Naive B cell (primary cell): ENCODE measurements at regions not wholly inside any gene's neighbourhood (a gene's known extent, or its start where the extent isn't known, plus 50 kb on each side); places are given as distances from the start of the nearest gene placed in this dataset.
"Not testable (repeated sequence)": the region's sequence is repeated elsewhere in the genome, so short reads cannot be mapped to it uniquely, and the experiment has no call there.

Experiments used
- ATAC-seq, 2 donors: fragments of 150-1000 bp; cut with Tn5 transposase; 2 replicates each; pipeline ENCODE4 v1.10.0; 2021; ENCODE audit warnings: low read depth in 2 of 2, mild to moderate bottlenecking in 2 of 2, moderate library complexity in 2 of 2
- DNase-seq: peaks from one replicate; pipeline ENCODE4 v3.0.0; 2022
- H3K27ac Mint-ChIP-seq, 6 donors: one replicate each; pipeline ENCODE4 v1.8.0; 2020 to 2022; ENCODE audit warnings: mild to moderate bottlenecking in 6 of 6, mixed read lengths in 6 of 6, moderate library complexity in 5 of 6, inconsistent platforms in 2 of 6
- H3K27me3 Mint-ChIP-seq, 3 donors: one replicate each; pipeline ENCODE4 v1.8.0; 2021 to 2022; ENCODE audit warnings: mixed read lengths in 3 of 3, mild to moderate bottlenecking in 1 of 3
- H3K36me3 Mint-ChIP-seq, 2 donors: one replicate each; pipeline ENCODE4 v1.8.0; 2020 to 2022; ENCODE audit warnings: mixed read lengths in 2 of 2, inconsistent platforms in 1 of 2, mild to moderate bottlenecking in 1 of 2
- H3K4me1 Mint-ChIP-seq, 3 donors: one replicate each; pipeline ENCODE4 v1.8.0; 2020 to 2022; ENCODE audit warnings: mixed read lengths in 3 of 3, inconsistent platforms in 1 of 3, mild to moderate bottlenecking in 1 of 3, moderate library complexity in 1 of 3
- H3K4me3 Mint-ChIP-seq, 8 donors: one replicate each; pipeline ENCODE4 v1.8.0; 2020 to 2022; ENCODE audit warnings: mild to moderate bottlenecking in 8 of 8, mixed read lengths in 8 of 8, moderate library complexity in 8 of 8, inconsistent platforms in 2 of 8
- H3K9me3 Mint-ChIP-seq, 7 donors: one replicate each; pipeline ENCODE4 v1.8.0; 2020 to 2022; ENCODE audit warnings: mixed read lengths in 7 of 7, mild to moderate bottlenecking in 5 of 7, inconsistent platforms in 2 of 7, moderate library complexity in 1 of 7

DNA sequence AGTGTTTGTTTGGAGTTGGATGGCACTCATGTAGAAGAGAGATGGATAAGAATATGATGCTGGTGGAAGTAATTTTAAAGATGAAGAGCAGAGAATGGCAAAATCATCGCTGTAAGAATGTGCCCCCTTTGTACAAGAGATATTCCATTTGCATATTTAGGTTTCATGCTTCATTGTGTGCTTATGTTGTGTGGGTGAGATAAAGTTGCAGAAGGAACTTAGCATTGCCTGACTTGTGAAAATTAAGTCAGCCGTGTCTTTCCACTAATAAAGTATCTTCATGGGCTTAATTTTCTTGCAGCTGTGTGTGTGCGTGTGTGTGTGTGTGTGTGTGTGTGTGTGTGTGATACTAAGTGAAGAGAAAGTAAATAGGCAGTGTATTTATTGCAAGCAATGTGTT is 381.9 kb downstream of the OTUD1 start:
- peaks cover 0 to 5% (median 0%) of the 10 kb centered on the region in 3 donors for H3K27me3 Mint-ChIP-seq
- H3K4me3 Mint-ChIP-seq, result peak overlapping the region in 1 of 8 donors; percentile 7
- no peaks in the 10 kb centered on the region for H3K36me3 Mint-ChIP-seq
- peaks cover 0 to 5% (median 0%) of the 10 kb centered on the region in 7 donors for H3K9me3 Mint-ChIP-seq
- peaks cover 7 to 19% (median 9%) of the 10 kb centered on the region in 3 donors for H3K4me1 Mint-ChIP-seq
- no peak for DNase-seq
- H3K27ac Mint-ChIP-seq, result peak overlapping the region in 1 of 6 donors; percentile 2
- ATAC-seq, result no peak

DNA sequence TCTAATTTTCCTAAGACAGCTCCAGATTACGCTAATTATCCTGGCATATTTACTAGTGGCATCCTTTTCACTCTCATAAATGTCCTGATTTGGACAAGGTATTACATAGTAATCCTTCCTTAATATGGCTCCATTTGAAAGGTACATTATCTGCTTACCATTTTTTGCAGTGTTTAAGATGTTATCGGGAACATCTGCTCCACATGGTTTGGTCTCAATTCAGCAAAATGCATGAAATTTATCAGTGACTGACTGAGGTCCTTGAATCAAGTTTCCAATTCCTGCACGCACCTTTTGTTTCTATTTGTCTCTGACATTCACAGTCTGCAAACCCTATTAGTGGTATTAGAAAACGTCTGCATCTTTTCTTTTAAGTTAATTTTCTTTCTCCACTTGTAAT is 384.1 kb upstream of the KIAA1217 start:
- no peak for ATAC-seq
- Mint-ChIP-seq H3K4me3 (no peak overlapping the region), H3K27ac (no peak overlapping the region), H3K4me1 (peaks cover 7 to 19% (median 9%) of the 10 kb centered on the region in 3 donors), H3K9me3 (peaks cover 0 to 5% (median 0%) of the 10 kb centered on the region in 7 donors), H3K27me3 (peaks cover 0 to 13% (median 8%) of the 10 kb centered on the region in 3 donors), H3K36me3 (no peaks in the 10 kb centered on the region)
- no peak for DNase-seq

DNA sequence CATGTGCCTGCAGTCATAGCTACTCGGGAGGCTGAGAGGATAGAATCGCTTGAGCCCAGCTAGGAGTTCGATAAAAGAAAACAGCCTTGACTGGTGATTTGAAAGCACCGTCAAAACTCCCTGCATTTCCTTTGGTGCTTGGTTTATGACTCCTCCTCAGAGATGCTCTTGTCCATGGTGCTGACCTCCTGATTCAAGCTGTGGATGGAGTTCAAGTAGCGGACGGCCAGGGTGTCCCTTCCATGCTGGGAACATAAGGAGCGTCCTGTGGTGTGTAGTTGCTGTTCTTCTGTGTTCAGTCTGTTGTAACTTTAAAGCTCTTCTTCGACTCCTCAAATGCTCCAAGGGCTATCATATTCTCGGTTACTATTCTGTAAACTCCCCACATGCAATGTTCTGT is 382.5 kb upstream of the KIAA1217 start:
- DNase-seq, result no peak
- H3K27ac Mint-ChIP-seq, result no peak overlapping the region

DNA sequence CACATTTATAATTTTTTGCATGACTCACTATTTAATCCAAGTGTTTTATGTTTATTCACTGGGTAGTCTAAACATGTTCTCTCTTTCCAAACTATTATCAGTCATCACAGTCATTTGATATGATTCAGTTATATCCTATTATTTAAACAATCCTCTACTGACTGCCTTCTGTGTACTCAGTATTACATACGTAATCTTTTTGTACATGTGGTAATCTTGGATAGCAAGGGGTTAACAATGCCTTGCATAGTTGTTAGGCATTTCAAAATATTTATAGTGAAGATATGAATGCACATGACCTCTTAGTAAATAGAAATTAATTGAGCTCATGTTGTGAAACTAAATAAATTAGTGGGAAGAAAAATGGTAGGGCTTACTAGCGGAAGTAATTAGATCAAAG is 379.4 kb upstream of the KIAA1217 start:
- H3K9me3 Mint-ChIP-seq, result no peaks in the 10 kb centered on the region
- no peak overlapping the region for H3K4me3 Mint-ChIP-seq
- no peaks in the 10 kb centered on the region for H3K4me1 Mint-ChIP-seq
- ATAC-seq (no peak), DNase-seq (no peak)
- no peaks in the 10 kb centered on the region for H3K36me3 Mint-ChIP-seq
- H3K27ac Mint-ChIP-seq, result no peak overlapping the region
- peaks cover 0 to 12% (median 8%) of the 10 kb centered on the region in 3 donors for H3K27me3 Mint-ChIP-seq

More for the DNA sequence above, 382.5 kb upstream of the KIAA1217 start:
- Mint-ChIP-seq H3K36me3 (no peaks in the 10 kb centered on the region), H3K4me3 (no peak overlapping the region), H3K27me3 (peaks cover 0 to 13% (median 8%) of the 10 kb centered on the region in 3 donors), H3K4me1 (peaks cover 0 to 5% (median 0%) of the 10 kb centered on the region in 3 donors), H3K9me3 (peaks cover 0 to 5% (median 0%) of the 10 kb centered on the region in 7 donors)
- ATAC-seq, result no peak

DNA sequence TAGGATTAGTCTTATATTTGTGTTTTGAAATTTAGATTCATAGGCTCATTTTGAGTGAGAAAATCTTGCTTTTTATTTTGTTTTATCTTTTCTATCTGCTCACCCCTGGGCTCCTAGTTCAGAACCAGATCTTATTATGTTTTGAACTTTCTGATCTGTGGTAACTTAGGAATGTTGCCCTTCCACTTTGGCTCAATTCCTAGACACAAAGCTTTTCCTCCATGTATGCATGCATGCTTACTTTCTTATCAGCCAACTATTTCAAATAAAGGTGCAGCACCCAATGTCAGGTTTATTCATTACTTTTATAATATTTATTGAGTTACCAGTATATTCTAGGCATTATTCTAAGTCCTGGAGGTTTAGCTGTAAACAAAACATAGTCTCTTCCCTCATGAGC is 374.8 kb upstream of the KIAA1217 start:
- Mint-ChIP-seq H3K9me3 (peaks cover 0 to 2% (median 0%) of the 10 kb centered on the region in 7 donors), H3K4me3 (no peak overlapping the region), H3K36me3 (no peaks in the 10 kb centered on the region), H3K27ac (no peak overlapping the region), H3K4me1 (no peaks in the 10 kb centered on the region), H3K27me3 (no peaks in the 10 kb centered on the region)
- ATAC-seq (no peak), DNase-seq (no peak)

DNA sequence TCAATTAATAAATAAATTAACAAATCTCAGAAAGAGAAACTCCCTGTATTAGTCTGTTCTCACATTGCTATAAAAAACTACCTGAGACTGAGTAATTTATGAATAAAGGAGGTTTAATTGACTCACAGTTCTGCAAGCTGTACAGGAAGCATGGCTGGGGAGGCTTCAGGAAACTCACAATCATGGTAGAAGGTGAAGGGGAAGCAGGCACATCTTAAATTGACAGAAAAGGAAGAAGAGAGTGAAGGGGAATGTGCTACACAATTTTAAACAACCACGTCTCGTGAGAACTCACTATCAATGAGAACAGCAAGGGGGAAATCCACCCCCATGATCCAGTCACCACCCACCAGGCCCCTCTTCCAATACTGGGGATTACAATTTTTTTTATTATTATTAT is 358.3 kb upstream of the KIAA1217 start:
- Mint-ChIP-seq H3K9me3 (peaks cover 2 to 35% (median 23%) of the 10 kb centered on the region in 7 donors), H3K36me3 (no peaks in the 10 kb centered on the region), H3K4me1 (no peaks in the 10 kb centered on the region), H3K4me3 (no peak overlapping the region), H3K27ac (no peak overlapping the region), H3K27me3 (no peaks in the 10 kb centered on the region)
- DNase-seq (no peak), ATAC-seq (no peak)

DNA sequence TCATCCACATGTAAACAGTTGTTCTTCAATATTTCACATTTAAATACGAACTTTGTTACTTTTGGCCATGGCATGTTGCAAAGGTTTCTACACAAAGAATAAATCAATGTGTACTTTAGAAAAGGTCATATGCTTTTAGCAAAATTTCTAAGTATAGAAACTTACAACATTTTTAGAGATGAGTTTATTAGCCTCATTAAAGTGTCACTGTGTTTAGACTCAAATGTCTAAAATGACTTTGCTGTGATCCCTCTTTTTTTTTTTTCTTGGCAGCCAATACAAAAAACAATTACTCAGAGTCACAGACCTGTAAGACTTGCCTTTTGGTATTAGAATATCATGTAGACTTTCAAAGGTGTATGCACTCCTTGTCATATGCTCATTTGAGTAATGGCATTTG is 349.3 kb upstream of the KIAA1217 start:
- no peak for ATAC-seq
- DNase-seq, result no peak
- H3K36me3 Mint-ChIP-seq, result no peaks in the 10 kb centered on the region
- H3K27me3 Mint-ChIP-seq, result no peaks in the 10 kb centered on the region
- H3K4me3 Mint-ChIP-seq, result no peak overlapping the region
- no peak overlapping the region for H3K27ac Mint-ChIP-seq
- H3K4me1 Mint-ChIP-seq, result no peaks in the 10 kb centered on the region
- H3K9me3 Mint-ChIP-seq, result peaks cover 0 to 9% (median 5%) of the 10 kb centered on the region in 7 donors

DNA sequence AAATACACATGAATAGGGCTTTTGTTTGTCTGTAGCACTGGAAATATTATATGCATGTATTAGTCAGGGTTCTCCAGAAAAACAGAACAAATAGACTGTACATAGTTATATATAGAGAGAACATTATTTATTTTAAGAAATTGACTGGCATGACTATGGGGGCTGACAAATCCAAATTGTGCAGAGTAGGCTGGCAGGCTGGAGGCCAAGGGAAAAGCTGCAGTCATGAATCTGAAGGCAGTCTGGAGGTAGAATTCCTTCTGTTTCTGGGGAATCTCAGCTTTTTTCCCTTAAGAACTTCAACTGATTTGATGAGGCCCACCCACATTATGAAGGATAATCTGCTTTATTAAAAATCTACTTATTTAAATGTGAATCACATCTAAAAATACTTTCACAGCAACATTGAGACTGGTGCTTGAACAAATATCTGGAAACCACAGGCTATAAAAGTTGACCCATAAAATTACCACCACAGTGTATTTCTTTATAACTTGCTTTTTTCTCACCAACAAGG is 344.2 kb upstream of the KIAA1217 start:
- no peaks in the 10 kb centered on the region for H3K4me1 Mint-ChIP-seq
- no peaks in the 10 kb centered on the region for H3K36me3 Mint-ChIP-seq
- no peaks in the 10 kb centered on the region for H3K27me3 Mint-ChIP-seq
- no peak overlapping the region for H3K4me3 Mint-ChIP-seq
- peaks cover 0 to 7% (median 0%) of the 10 kb centered on the region in 7 donors for H3K9me3 Mint-ChIP-seq
- DNase-seq, result no peak
- H3K27ac Mint-ChIP-seq, result peak overlapping the region in 1 of 6 donors; percentile 38
- no peak for ATAC-seq

DNA sequence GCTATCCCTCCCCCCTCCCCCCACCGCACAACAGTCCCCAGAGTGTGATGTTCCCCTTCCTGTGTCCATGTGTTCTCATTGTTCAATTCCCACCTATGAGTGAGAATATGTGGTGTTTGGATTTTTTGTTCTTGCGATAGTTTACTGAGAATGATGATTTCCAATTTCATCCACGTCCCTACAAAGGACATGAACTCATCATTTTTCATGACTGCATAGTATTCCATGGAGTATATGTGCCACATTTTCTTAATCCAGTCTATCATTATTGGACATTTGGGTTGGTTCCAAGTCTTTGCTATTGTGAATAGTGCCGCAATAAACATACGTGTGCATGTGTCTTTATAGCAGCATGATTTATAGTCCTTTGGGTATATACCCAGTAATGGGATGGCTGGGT is 342.0 kb upstream of the KIAA1217 start:
- not testable (repeated sequence) for ATAC-seq, H3K36me3 Mint-ChIP-seq, H3K9me3 Mint-ChIP-seq, H3K27me3 Mint-ChIP-seq, H3K27ac Mint-ChIP-seq, H3K4me3 Mint-ChIP-seq, DNase-seq
- H3K4me1 Mint-ChIP-seq, result peaks cover 0 to 10% (median 3%) of the 10 kb centered on the region in 3 donors

DNA sequence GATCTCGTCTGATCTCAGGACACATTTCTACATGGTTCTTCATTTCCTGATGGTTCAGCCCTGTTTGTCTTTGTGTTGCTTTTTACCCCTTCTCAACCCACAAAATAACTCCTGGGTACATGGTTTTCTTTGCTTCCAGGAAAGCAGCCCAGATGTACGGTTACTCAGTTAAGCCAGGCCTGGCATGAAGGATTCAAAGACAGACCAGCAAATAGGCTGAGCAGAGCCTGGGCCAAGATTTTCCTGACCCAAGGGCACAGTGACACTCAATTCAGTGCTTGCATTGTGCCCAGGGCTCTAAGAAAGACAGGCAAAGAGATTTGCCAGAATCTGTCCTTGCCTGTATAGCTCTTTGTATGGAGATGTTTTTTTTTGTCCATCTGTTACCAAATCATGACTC is 340.8 kb upstream of the KIAA1217 start:
- peaks cover 0 to 12% (median 3%) of the 10 kb centered on the region in 3 donors for H3K4me1 Mint-ChIP-seq
- ATAC-seq (no peak), DNase-seq (no peak)
- no peak overlapping the region for H3K27ac Mint-ChIP-seq
- H3K27me3 Mint-ChIP-seq, result no peaks in the 10 kb centered on the region
- no peaks in the 10 kb centered on the region for H3K36me3 Mint-ChIP-seq
- no peak overlapping the region for H3K4me3 Mint-ChIP-seq
- H3K9me3 Mint-ChIP-seq, result peaks cover 0 to 7% (median 0%) of the 10 kb centered on the region in 7 donors

DNA sequence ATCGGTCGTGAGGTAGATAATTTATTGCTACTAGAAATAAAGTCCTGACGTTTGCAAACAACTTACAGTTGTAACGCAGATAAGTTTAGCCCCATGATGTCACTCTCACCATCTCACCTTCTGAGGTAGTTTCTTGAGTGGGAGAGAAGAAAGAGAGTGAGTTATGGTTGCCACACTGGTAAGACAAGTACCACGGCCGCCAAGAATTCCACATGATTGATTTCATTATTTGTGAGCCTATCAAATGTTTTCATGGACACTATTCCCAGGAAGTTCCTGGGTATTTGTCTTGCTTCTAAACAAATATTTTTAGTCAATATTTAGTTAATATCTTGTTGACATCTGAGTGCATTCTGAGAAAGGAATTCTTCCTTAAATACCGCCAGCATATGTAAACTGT is 339.4 kb upstream of the KIAA1217 start:
- ATAC-seq (no peak), DNase-seq (no peak)
- H3K4me3 Mint-ChIP-seq, result no peak overlapping the region
- peaks cover 0 to 7% (median 0%) of the 10 kb centered on the region in 7 donors for H3K9me3 Mint-ChIP-seq
- H3K27me3 Mint-ChIP-seq, result no peaks in the 10 kb centered on the region
- H3K36me3 Mint-ChIP-seq, result no peaks in the 10 kb centered on the region
- no peak overlapping the region for H3K27ac Mint-ChIP-seq
- peaks cover 0 to 12% (median 3%) of the 10 kb centered on the region in 3 donors for H3K4me1 Mint-ChIP-seq

DNA sequence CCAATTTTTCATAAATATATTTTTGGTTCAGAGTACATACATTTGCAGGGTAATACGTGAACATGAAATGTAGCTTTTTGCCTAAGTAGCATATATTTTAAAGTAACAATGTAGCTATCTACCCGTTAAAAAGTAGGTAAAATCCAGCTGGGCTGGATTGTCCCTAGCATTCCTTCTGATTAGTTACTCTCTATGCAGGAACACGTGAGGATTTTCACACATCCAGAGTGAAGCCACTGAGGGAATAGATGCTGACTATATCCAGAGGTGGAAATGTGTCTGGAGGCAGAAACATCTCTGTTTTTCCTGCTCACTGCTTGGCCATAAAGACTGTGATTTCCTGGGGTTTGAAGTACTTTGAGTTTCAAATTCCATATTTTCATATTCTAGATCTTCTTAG is 338.9 kb upstream of the KIAA1217 start:
- DNase-seq, result no peak
- no peaks in the 10 kb centered on the region for H3K27me3 Mint-ChIP-seq
- H3K4me3 Mint-ChIP-seq, result no peak overlapping the region
- H3K27ac Mint-ChIP-seq, result no peak overlapping the region
- no peaks in the 10 kb centered on the region for H3K36me3 Mint-ChIP-seq
- no peak for ATAC-seq
- peaks cover 0 to 7% (median 0%) of the 10 kb centered on the region in 7 donors for H3K9me3 Mint-ChIP-seq
- H3K4me1 Mint-ChIP-seq, result peaks cover 0 to 12% (median 3%) of the 10 kb centered on the region in 3 donors

DNA sequence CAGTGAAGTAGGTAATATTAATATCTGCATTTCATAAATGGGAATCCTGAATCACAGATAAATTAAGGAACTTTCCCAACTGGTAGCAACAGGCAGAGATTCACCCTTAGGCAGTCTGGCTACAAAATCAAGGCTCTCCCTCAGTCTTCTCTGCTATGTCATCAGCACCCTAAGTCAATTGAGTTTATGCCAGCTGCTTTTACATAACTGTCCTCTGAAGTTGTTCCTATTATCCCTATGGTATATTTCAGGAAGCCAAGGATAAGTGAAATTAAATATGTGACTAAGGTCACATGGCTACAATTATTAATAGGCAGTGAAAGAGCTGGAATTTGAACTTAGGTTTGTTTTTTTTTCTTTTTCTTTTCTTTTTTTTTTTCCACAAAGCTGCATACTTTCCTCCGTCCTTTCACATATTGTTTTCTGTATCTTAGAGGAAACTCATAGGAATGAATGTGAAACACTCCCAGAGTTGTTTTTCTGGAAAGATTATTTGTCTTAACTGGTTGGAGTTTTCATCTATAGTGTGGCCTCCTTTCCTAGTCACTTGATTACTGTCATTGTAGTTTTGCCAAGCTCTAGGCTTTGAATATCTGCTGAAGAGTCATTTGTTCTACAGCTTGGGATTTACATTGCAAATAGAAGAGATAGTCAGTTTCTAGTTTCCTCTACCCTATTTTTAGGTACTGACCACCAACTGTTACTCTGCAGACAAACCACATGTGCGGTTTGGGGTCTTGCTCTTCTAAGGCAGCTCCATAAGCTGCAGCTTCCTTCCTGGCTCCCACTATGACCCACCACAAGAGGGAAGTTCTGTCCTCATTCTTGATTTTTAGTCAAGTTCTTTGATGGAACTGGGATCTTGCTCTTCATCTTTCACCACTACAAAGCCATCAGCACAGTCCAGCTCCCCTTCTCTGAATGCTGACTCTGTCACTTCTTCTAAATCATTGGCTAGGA is 338.0 kb upstream of the KIAA1217 start:
- H3K27me3 Mint-ChIP-seq, result no peaks in the 10 kb centered on the region
- peak overlapping the region in 1 of 6 donors; percentile 21 for H3K27ac Mint-ChIP-seq
- H3K36me3 Mint-ChIP-seq, result no peaks in the 10 kb centered on the region
- H3K4me3 Mint-ChIP-seq, result peak overlapping the region in 1 of 8 donors; percentile 8
- H3K4me1 Mint-ChIP-seq, result peaks cover 0 to 12% (median 3%) of the 10 kb centered on the region in 3 donors
- DNase-seq (no peak), ATAC-seq (no peak)
- H3K9me3 Mint-ChIP-seq, result peaks cover 0 to 7% (median 0%) of the 10 kb centered on the region in 7 donors

DNA sequence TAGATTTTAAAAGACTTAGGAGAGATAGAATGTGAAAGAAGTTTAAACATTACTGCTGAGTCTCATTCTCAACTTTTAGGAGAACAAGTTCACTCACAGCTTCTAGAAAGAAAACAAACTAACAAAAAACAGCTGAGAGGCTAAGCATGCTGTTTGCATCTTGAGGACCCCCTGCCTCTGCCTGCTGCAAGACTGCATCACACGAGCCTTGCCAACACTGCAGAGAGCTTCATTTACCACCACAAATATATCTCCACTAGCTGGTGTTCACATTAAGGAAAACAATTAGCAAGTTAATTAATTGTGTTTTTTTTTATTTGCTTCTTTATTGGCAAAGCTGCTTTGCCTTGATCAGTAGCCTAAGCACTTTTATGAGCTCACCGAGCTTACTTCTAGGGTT is 336.6 kb upstream of the KIAA1217 start:
- H3K4me1 Mint-ChIP-seq, result peaks cover 0 to 12% (median 3%) of the 10 kb centered on the region in 3 donors

More for the DNA sequence above, 336.6 kb upstream of the KIAA1217 start:
- no peak overlapping the region for H3K4me3 Mint-ChIP-seq
- H3K36me3 Mint-ChIP-seq, result no peaks in the 10 kb centered on the region
- no peak for DNase-seq
- H3K9me3 Mint-ChIP-seq, result peaks cover 0 to 7% (median 0%) of the 10 kb centered on the region in 7 donors
- no peak for ATAC-seq
- no peak overlapping the region for H3K27ac Mint-ChIP-seq
- H3K27me3 Mint-ChIP-seq, result no peaks in the 10 kb centered on the region
